ENCODE measurements at regions not wholly inside any gene's neighbourhood (a gene's known extent, or its start where the extent isn't known, plus 50 kb on each side); places are given as distances from the start of the nearest gene placed in this dataset.

- TF ChIP-seq FOXP2 (optimal IDR thresholded peaks at IDR 0.05; ENCODE audit: control extremely low read depth, extremely low read length, insufficient read depth), result no peak
- no peak for TF ChIP-seq EZH2 (IDR thresholded peaks at IDR 0.05)
- no peak for TF ChIP-seq POLR2AphosphoS5 (IDR thresholded peaks at IDR 0.05; ENCODE audit: borderline replicate concordance, low read depth, low read length)
- no peak overlapping the region for H3K9ac ChIP-seq (ENCODE audit: insufficient read length)
- H3K4me3 ChIP-seq, result no peak overlapping the region
- DNase-seq (ENCODE audit: low read depth, low spot score), result no peak
- H3K27ac ChIP-seq, result no peak overlapping the region
- H3K36me3 ChIP-seq (ENCODE audit: insufficient read depth, low read length), result no peaks in the 10 kb centered on the region
- H3K9me3 ChIP-seq (ENCODE audit: low read depth, low read length), result no peaks in the 10 kb centered on the region
These were observed 81.9 kb upstream of the CTNNB1 start for GRCh38 chr3:41117398-41117870.

GRCh38 chr3:41118461-41119390, 80.6 kb upstream of the CTNNB1 start:
- Histone ChIP-seq H3K4me3 (no peak overlapping the region), H3K9me3 (ENCODE audit: low read depth, low read length) (no peaks in the 10 kb centered on the region), H3K36me3 (ENCODE audit: insufficient read depth, low read length) (no peaks in the 10 kb centered on the region), H3K27ac (no peak overlapping the region), H3K9ac (ENCODE audit: insufficient read length) (no peak overlapping the region)
- DNase-seq (ENCODE audit: low read depth, low spot score), result no peak
- no peak for TF ChIP-seq POLR2AphosphoS5 (IDR thresholded peaks at IDR 0.05; ENCODE audit: borderline replicate concordance, low read depth, low read length)
- TF ChIP-seq FOXP2 (optimal IDR thresholded peaks at IDR 0.05; ENCODE audit: control extremely low read depth, extremely low read length, insufficient read depth), result no peak
- no peak for TF ChIP-seq EZH2 (IDR thresholded peaks at IDR 0.05)

GRCh38 chr3:41120460-41120859, 78.8 kb upstream of the CTNNB1 start:
- TF ChIP-seq FOXP2 (optimal IDR thresholded peaks at IDR 0.05; ENCODE audit: control extremely low read depth, extremely low read length, insufficient read depth) (no peak), EZH2 (IDR thresholded peaks at IDR 0.05) (no peak), POLR2AphosphoS5 (IDR thresholded peaks at IDR 0.05; ENCODE audit: borderline replicate concordance, low read depth, low read length) (no peak)
- DNase-seq (ENCODE audit: low read depth, low spot score), result no peak
- Histone ChIP-seq H3K27ac (no peak overlapping the region), H3K9me3 (ENCODE audit: low read depth, low read length) (no peaks in the 10 kb centered on the region), H3K36me3 (ENCODE audit: insufficient read depth, low read length) (no peaks in the 10 kb centered on the region), H3K9ac (ENCODE audit: insufficient read length) (no peak overlapping the region), H3K4me3 (no peak overlapping the region)

GRCh38 chr3:41125258-41125657, 74.0 kb upstream of the CTNNB1 start:
- Histone ChIP-seq H3K4me3 (no peak overlapping the region), H3K36me3 (ENCODE audit: insufficient read depth, low read length) (no peaks in the 10 kb centered on the region), H3K9ac (ENCODE audit: insufficient read length) (no peak overlapping the region), H3K9me3 (ENCODE audit: low read depth, low read length) (no peaks in the 10 kb centered on the region), H3K27ac (no peak overlapping the region)
- TF ChIP-seq FOXP2 (optimal IDR thresholded peaks at IDR 0.05; ENCODE audit: control extremely low read depth, extremely low read length, insufficient read depth), result no peak
- no peak for TF ChIP-seq POLR2AphosphoS5 (IDR thresholded peaks at IDR 0.05; ENCODE audit: borderline replicate concordance, low read depth, low read length)
- no peak for TF ChIP-seq EZH2 (IDR thresholded peaks at IDR 0.05)
- no peak for DNase-seq (ENCODE audit: low read depth, low spot score)

GRCh38 chr3:41126472-41126871, 72.8 kb upstream of the CTNNB1 start:
- Histone ChIP-seq H3K27ac (no peak overlapping the region), H3K36me3 (ENCODE audit: insufficient read depth, low read length) (no peaks in the 10 kb centered on the region), H3K9ac (ENCODE audit: insufficient read length) (no peak overlapping the region), H3K4me3 (no peak overlapping the region), H3K9me3 (ENCODE audit: low read depth, low read length) (no peaks in the 10 kb centered on the region)
- DNase-seq (ENCODE audit: low read depth, low spot score), result no peak
- TF ChIP-seq FOXP2 (optimal IDR thresholded peaks at IDR 0.05; ENCODE audit: control extremely low read depth, extremely low read length, insufficient read depth), result no peak
- TF ChIP-seq POLR2AphosphoS5 (IDR thresholded peaks at IDR 0.05; ENCODE audit: borderline replicate concordance, low read depth, low read length), result no peak

- H3K4me3 ChIP-seq, result no peak overlapping the region
- no peaks in the 10 kb centered on the region for H3K36me3 ChIP-seq (ENCODE audit: insufficient read depth, low read length)
- TF ChIP-seq EZH2 (IDR thresholded peaks at IDR 0.05), result no peak
- no peak for TF ChIP-seq POLR2AphosphoS5 (IDR thresholded peaks at IDR 0.05; ENCODE audit: borderline replicate concordance, low read depth, low read length)
- TF ChIP-seq FOXP2 (optimal IDR thresholded peaks at IDR 0.05; ENCODE audit: control extremely low read depth, extremely low read length, insufficient read depth), result no peak
- H3K27ac ChIP-seq, result no peak overlapping the region
- DNase-seq (ENCODE audit: low read depth, low spot score), result no peak
- no peak overlapping the region for H3K9ac ChIP-seq (ENCODE audit: insufficient read length)
- H3K9me3 ChIP-seq (ENCODE audit: low read depth, low read length), result no peaks in the 10 kb centered on the region
These were observed 72.3 kb upstream of the CTNNB1 start for GRCh38 chr3:41126961-41127360.

- TF ChIP-seq EZH2 (IDR thresholded peaks at IDR 0.05) (no peak), FOXP2 (optimal IDR thresholded peaks at IDR 0.05; ENCODE audit: control extremely low read depth, extremely low read length, insufficient read depth) (no peak)
- H3K27ac ChIP-seq, result no peak overlapping the region
- no peaks in the 10 kb centered on the region for H3K36me3 ChIP-seq (ENCODE audit: insufficient read depth, low read length)
- H3K9me3 ChIP-seq (ENCODE audit: low read depth, low read length), result no peaks in the 10 kb centered on the region
- no peak for DNase-seq (ENCODE audit: low read depth, low spot score)
- H3K9ac ChIP-seq (ENCODE audit: insufficient read length), result no peak overlapping the region
- no peak overlapping the region for H3K4me3 ChIP-seq
These were observed 71.9 kb upstream of the CTNNB1 start for GRCh38 chr3:41127414-41127813.

- Histone ChIP-seq H3K9ac (ENCODE audit: insufficient read length) (no peak overlapping the region), H3K27ac (no peak overlapping the region), H3K9me3 (ENCODE audit: low read depth, low read length) (no peaks in the 10 kb centered on the region), H3K4me3 (no peak overlapping the region), H3K36me3 (ENCODE audit: insufficient read depth, low read length) (no peaks in the 10 kb centered on the region)
- no peak for DNase-seq (ENCODE audit: low read depth, low spot score)
- TF ChIP-seq POLR2AphosphoS5 (IDR thresholded peaks at IDR 0.05; ENCODE audit: borderline replicate concordance, low read depth, low read length) (no peak), EZH2 (IDR thresholded peaks at IDR 0.05) (no peak), FOXP2 (optimal IDR thresholded peaks at IDR 0.05; ENCODE audit: control extremely low read depth, extremely low read length, insufficient read depth) (no peak)
These were observed 69.6 kb upstream of the CTNNB1 start for GRCh38 chr3:41129731-41130130.

All from SK-N-MC (cell line).